ENCODE measurements at regions not wholly inside any gene's neighbourhood (a gene's known extent, or its start where the extent isn't known, plus 50 kb on each side); places are given as distances from the start of the nearest gene placed in this dataset.

DNA sequence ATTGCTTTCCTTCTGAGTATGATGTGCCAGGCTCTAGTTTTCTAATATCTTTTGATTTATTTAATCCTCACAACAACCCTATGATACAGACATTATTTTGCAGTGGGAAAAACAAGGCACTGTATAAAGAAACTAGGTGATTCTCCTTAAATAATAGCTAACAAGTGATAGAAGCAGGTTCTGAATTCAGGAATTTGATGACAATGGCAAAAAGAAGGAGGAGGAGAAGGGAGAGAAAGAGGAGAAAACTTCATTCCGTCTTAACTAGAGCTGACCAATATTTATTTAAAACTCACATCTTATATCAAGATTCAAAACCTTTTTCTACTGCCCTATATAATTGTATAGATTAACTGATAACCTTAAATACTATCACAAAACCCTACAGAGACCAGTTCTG lies 1477.1 kb upstream of the PCDH7 start:
- ChIA-PET CTCF (no interaction called here), POLR2A (no interaction called here)
- Histone ChIP-seq H3K4me3 (no peak overlapping the region), H3K4me1 (no peaks in the 10 kb centered on the region), H3K9me3 (no peaks in the 10 kb centered on the region), H3K4me2 (no peak overlapping the region), H3K27ac (no peak overlapping the region)
- no peak for FAIRE-seq
- DNase-seq (ENCODE audit: low read depth in 1 of 2, low spot score in 1 of 2) = no peak
- TF ChIP-seq HOXB5 (CRISPR knock-in tag; IDR thresholded peaks at IDR 0.05) (no peak), MAFK (IDR thresholded peaks at IDR 0.05; ENCODE audit: partially characterized antibody) (peak; percentile 19), NR3C1 (IDR thresholded peaks at IDR 0.05) (no peak), EHMT2 (IDR thresholded peaks at IDR 0.05; ENCODE audit: low read depth) (no peak)
- 19% methylated on average over 1 of the region's 1 CpG for WGBS (ENCODE audit: missing lambda C conversion rate)
- no peak for ATAC-seq

DNA sequence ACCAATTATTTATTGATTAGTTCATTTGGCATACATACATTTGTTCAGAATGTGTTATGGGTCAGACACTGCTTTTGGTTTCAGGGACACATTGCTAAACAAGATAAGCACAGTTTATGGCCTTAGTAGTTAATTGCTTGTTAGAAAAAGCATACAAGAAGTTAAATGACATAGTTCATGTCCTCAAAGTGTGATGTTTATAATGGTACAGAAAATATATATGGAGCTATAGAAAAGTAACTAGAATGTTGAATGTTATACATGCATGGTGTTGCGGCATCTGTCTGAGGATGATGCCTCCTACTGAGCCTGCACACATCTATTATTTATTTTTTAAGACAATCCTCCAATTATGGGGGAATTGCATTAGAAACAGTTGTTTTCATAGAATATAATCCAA lies 1476.3 kb upstream of the PCDH7 start:
- POLR2A ChIA-PET = no interaction called here
- CTCF ChIA-PET = no interaction called here
- WGBS (ENCODE audit: missing lambda C conversion rate) = 57% methylated on average over 1 of the region's 1 CpG
- no peaks in the 10 kb centered on the region for H3K9me3 ChIP-seq
- FAIRE-seq (no peak), DNase-seq (ENCODE audit: low read depth in 1 of 2, low spot score in 1 of 2) (no peak), ATAC-seq (no peak)
- TF ChIP-seq ZC3H11A (IDR thresholded peaks at IDR 0.05) (no peak), EHMT2 (IDR thresholded peaks at IDR 0.05; ENCODE audit: low read depth) (no peak), GATA3 (IDR thresholded peaks at IDR 0.05; ENCODE audit: borderline replicate concordance) (no peak), KDM5A (IDR thresholded peaks at IDR 0.05) (no peak), TP53 (CRISPR knock-in tag; IDR thresholded peaks at IDR 0.05) (no peak), RCOR1 (IDR thresholded peaks at IDR 0.05; ENCODE audit: low read depth, low read length) (no peak), SREBF2 (IDR thresholded peaks at IDR 0.05) (no peak), SMC3 (IDR thresholded peaks at IDR 0.05) (no peak), KDM1A (IDR thresholded peaks at IDR 0.05; ENCODE audit: low read depth) (no peak), RFX5 (IDR thresholded peaks at IDR 0.05) (no peak)
- TF ChIP-seq, protein P1, sequence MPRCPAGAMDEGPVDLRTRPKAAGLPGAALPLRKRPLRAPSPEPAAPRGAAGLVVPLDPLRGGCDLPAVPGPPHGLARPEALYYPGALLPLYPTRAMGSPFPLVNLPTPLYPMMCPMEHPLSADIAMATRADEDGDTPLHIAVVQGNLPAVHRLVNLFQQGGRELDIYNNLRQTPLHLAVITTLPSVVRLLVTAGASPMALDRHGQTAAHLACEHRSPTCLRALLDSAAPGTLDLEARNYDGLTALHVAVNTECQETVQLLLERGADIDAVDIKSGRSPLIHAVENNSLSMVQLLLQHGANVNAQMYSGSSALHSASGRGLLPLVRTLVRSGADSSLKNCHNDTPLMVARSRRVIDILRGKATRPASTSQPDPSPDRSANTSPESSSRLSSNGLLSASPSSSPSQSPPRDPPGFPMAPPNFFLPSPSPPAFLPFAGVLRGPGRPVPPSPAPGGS (IDR thresholded peaks at IDR 0.05) = no peak
- H3K4me3 ChIP-seq = no peak overlapping the region
- no peak overlapping the region for H3K4me2 ChIP-seq
- H3K27ac ChIP-seq = no peak overlapping the region
- H3K4me1 ChIP-seq = no peaks in the 10 kb centered on the region

DNA sequence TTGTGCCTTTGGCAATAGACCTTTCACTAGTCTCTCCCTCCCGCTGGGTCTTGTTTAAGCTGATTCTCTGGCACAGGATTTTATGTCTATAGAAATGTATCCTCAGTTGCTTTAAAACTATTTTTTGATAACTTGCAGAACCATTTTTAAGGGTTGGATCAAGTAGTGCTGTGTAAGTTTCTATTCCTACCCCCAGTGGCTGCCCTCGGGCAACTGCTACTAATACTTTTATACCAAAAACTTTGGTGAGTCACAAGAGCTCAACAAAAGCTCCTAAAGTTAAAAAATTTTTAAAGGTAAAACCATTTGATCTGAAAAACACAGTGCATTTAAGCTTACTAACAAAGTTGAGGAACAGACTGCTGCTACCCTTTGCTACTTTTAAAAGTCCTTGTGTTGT lies 1460.6 kb upstream of the PCDH7 start:
- TF ChIP-seq CHD4 (IDR thresholded peaks at IDR 0.05; ENCODE audit: borderline replicate concordance) (no peak), NR3C1 (IDR thresholded peaks at IDR 0.05) (no peak), EP300 (IDR thresholded peaks at IDR 0.05) (no peak), HOXB5 (CRISPR knock-in tag; IDR thresholded peaks at IDR 0.05) (no peak), KDM5A (IDR thresholded peaks at IDR 0.05) (no peak), KDM1A (IDR thresholded peaks at IDR 0.05; ENCODE audit: low read depth) (no peak)
- TF ChIP-seq, protein P2, sequence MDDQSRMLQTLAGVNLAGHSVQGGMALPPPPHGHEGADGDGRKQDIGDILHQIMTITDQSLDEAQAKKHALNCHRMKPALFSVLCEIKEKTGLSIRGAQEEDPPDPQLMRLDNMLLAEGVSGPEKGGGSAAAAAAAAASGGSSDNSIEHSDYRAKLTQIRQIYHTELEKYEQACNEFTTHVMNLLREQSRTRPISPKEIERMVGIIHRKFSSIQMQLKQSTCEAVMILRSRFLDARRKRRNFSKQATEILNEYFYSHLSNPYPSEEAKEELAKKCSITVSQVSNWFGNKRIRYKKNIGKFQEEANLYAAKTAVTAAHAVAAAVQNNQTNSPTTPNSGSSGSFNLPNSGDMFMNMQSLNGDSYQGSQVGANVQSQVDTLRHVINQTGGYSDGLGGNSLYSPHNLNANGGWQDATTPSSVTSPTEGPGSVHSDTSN (IDR thresholded peaks at IDR 0.05) = no peak
- Histone ChIP-seq H3K4me1 (no peaks in the 10 kb centered on the region), H3K4me2 (no peak overlapping the region), H3K27ac (no peak overlapping the region), H3K4me3 (no peak overlapping the region), H3K9me3 (no peaks in the 10 kb centered on the region)
- POLR2A ChIA-PET = no interaction called here
- ATAC-seq (no peak), DNase-seq (ENCODE audit: low read depth in 1 of 2, low spot score in 1 of 2) (no peak), FAIRE-seq (no peak)
- CTCF ChIA-PET = no interaction called here
- WGBS (ENCODE audit: missing lambda C conversion rate) = 9% methylated on average over 2 of the region's 2 CpGs

DNA sequence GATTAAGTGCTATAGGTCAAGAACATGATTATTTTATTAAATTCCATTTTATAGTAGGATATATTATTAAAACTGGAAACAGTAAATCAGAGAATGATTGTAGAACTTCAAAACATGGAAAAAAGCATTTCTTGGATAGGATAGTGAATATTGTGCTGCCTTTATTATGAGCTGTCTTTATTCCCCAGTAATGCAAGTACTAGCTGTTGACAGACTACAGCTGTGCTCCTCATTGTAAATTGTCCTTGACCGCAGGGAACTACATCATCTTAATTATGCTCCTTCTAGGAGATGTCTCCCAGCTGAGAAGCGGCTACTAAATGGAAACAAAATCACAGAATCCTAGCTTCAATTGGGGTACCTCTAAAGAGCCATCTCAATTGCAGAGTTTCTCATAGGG lies 1457.2 kb upstream of the PCDH7 start:
- CTCF ChIA-PET = no interaction called here
- H3K4me1 ChIP-seq = no peaks in the 10 kb centered on the region
- POLR2A ChIA-PET = no interaction called here
- WGBS (ENCODE audit: missing lambda C conversion rate) = 15% methylated on average over 2 of the region's 2 CpGs
- ATAC-seq (no peak), DNase-seq (ENCODE audit: low read depth in 1 of 2, low spot score in 1 of 2) (no peak), FAIRE-seq (no peak)
- H3K9me3 ChIP-seq = no peaks in the 10 kb centered on the region
- no peak overlapping the region for H3K27ac ChIP-seq
- no peak overlapping the region for H3K4me2 ChIP-seq
- H3K4me3 ChIP-seq = no peak overlapping the region
- TF ChIP-seq HOXB5 (CRISPR knock-in tag; IDR thresholded peaks at IDR 0.05) (no peak), PHF8 (IDR thresholded peaks at IDR 0.05; ENCODE audit: borderline replicate concordance, low read depth) (no peak), TFCP2L1 (CRISPR knock-in tag; IDR thresholded peaks at IDR 0.05) (no peak), SMC3 (IDR thresholded peaks at IDR 0.05) (no peak), BHLHE40 (IDR thresholded peaks at IDR 0.05; ENCODE audit: low read depth, low read length) (no peak), POLR2A (IDR thresholded peaks at IDR 0.05; ENCODE audit: low read length) (no peak), ESRRA (IDR thresholded peaks at IDR 0.05; ENCODE audit: borderline replicate concordance, low read length) (no peak), SREBF2 (IDR thresholded peaks at IDR 0.05) (no peak), FOXS1 (CRISPR knock-in tag; IDR thresholded peaks at IDR 0.05) (no peak), JUN (IDR thresholded peaks at IDR 0.05) (no peak), NPAS2 (CRISPR knock-in tag; IDR thresholded peaks at IDR 0.05; ENCODE audit: borderline replicate concordance) (no peak), RARB (CRISPR knock-in tag; IDR thresholded peaks at IDR 0.05) (no peak)
- TF ChIP-seq, protein P3, sequence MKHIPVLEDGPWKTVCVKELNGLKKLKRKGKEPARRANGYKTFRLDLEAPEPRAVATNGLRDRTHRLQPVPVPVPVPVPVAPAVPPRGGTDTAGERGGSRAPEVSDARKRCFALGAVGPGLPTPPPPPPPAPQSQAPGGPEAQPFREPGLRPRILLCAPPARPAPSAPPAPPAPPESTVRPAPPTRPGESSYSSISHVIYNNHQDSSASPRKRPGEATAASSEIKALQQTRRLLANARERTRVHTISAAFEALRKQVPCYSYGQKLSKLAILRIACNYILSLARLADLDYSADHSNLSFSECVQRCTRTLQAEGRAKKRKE (CRISPR knock-in tag; IDR thresholded peaks at IDR 0.05; ENCODE audit: low read depth) = no peak
- TF ChIP-seq, protein P4, sequence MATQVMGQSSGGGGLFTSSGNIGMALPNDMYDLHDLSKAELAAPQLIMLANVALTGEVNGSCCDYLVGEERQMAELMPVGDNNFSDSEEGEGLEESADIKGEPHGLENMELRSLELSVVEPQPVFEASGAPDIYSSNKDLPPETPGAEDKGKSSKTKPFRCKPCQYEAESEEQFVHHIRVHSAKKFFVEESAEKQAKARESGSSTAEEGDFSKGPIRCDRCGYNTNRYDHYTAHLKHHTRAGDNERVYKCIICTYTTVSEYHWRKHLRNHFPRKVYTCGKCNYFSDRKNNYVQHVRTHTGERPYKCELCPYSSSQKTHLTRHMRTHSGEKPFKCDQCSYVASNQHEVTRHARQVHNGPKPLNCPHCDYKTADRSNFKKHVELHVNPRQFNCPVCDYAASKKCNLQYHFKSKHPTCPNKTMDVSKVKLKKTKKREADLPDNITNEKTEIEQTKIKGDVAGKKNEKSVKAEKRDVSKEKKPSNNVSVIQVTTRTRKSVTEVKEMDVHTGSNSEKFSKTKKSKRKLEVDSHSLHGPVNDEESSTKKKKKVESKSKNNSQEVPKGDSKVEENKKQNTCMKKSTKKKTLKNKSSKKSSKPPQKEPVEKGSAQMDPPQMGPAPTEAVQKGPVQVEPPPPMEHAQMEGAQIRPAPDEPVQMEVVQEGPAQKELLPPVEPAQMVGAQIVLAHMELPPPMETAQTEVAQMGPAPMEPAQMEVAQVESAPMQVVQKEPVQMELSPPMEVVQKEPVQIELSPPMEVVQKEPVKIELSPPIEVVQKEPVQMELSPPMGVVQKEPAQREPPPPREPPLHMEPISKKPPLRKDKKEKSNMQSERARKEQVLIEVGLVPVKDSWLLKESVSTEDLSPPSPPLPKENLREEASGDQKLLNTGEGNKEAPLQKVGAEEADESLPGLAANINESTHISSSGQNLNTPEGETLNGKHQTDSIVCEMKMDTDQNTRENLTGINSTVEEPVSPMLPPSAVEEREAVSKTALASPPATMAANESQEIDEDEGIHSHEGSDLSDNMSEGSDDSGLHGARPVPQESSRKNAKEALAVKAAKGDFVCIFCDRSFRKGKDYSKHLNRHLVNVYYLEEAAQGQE (IDR thresholded peaks at IDR 0.05) = no peak
